ENCODE measurements at regions not wholly inside any gene's neighbourhood (a gene's known extent, or its start where the extent isn't known, plus 50 kb on each side); places are given as distances from the start of the nearest gene placed in this dataset.

DNA sequence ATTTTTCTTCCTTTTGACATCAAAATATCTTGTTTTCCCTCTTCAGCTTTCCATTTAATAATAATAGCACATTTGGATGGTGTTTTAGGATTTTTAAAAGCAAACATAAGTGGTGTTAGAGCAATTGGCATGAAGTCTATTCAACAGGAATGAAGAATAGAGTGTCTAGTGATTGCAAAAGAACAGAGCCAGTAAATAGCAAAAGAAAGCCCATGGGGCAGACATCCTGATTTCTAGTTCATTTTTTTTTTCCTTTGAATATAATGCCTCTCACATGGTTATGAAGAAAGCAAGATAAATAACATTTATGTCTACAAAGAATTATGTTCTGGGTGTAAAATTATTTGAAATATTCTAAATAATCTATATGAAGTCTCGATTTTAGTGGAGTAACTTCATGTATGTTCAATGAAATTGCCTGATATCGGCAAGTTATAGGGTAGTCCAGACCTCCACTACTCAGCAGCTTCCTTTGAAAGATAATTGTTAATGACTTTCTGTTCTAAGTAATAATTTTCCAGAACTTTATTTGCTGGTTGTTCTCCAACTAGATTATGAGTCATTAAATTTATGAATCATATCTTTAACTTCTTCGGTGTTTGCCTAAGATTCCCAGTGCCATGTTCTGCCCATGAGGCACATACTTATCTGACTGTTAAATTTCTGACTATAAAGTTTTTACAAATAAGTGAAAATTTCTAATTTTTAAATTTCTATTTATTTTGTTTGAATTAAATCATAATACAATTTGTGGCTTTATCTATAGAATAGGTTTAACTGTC, 587.9 kb downstream of the TLL1 start:
- Mint-ChIP-seq H3K9me3 (peaks cover 3% of the 10 kb centered on the region), H3K4me3 (no peak overlapping the region)

DNA sequence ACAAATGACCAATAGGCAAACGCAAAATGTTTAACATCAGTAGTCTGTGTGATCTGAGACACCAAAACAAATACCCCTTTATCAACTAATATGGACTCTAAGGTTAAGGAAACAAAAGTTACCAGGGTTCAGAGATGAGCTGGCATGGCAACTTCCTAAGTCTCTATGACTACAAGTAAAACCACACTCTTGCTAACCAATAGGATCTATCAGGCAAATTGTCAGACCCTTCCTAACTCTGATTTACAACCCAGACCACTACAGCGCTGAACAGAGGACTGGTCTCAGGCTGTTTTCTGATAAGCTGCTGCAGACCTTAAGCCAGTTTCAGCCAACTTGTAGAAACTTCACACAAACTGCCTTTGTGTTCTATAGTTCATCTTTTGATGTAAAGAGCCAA, 608.0 kb downstream of the TLL1 start:
- H3K36me3 ChIP-seq, result no peaks in the 10 kb centered on the region

More for the DNA sequence above, 587.9 kb downstream of the TLL1 start:
- peaks cover 10% of the 10 kb centered on the region for H3K4me1 ChIP-seq
- DNase-seq (ENCODE audit: low spot score), result no peak
- no peaks in the 10 kb centered on the region for H3K9me3 ChIP-seq (ENCODE audit: low read depth)
- H3K27ac ChIP-seq, result no peak overlapping the region
- H2AFZ ChIP-seq (replicated peaks), result no peak overlapping the region
- TF ChIP-seq EZH2phosphoT487 (IDR thresholded peaks at IDR 0.05) (no peak), CTCF (IDR thresholded peaks at IDR 0.05) (no peak), EZH2 (IDR thresholded peaks at IDR 0.05) (no peak)
- no peaks in the 10 kb centered on the region for H3K4me1 Mint-ChIP-seq
- H3K4me2 ChIP-seq, result no peak overlapping the region
- no peak overlapping the region for H3K9ac ChIP-seq
- H3K27ac Mint-ChIP-seq, result no peak overlapping the region
- no peak overlapping the region for H3K4me3 ChIP-seq
- no peaks in the 10 kb centered on the region for H4K20me1 ChIP-seq (ENCODE audit: low read depth)
- H3F3A ChIP-seq (ENCODE audit: low read depth), result no peaks in the 10 kb centered on the region
- H3K36me3 Mint-ChIP-seq, result no peaks in the 10 kb centered on the region
- H3K36me3 ChIP-seq, result no peaks in the 10 kb centered on the region
- no peaks in the 10 kb centered on the region for H3K79me2 ChIP-seq (ENCODE audit: low read depth)
- no peaks in the 10 kb centered on the region for H3K27me3 ChIP-seq
- no peaks in the 10 kb centered on the region for H3K27me3 Mint-ChIP-seq (ENCODE audit: insufficient read depth, low read depth)

GRCh38 chr4:166481739-166482138, 608.7 kb downstream of the TLL1 start:
- Histone ChIP-seq H3K79me2 (ENCODE audit: low read depth) (no peaks in the 10 kb centered on the region), H3K9ac (no peak overlapping the region), H4K20me1 (ENCODE audit: low read depth) (no peaks in the 10 kb centered on the region), H3K4me1 (no peaks in the 10 kb centered on the region), H3K27me3 (no peaks in the 10 kb centered on the region), H2AFZ (replicated peaks) (peak overlapping the region; percentile 36), H3F3A (ENCODE audit: low read depth) (no peaks in the 10 kb centered on the region), H3K36me3 (no peaks in the 10 kb centered on the region), H3K4me3 (no peak overlapping the region), H3K27ac (no peak overlapping the region), H3K9me3 (ENCODE audit: low read depth) (no peaks in the 10 kb centered on the region), H3K4me2 (no peak overlapping the region)
- DNase-seq (ENCODE audit: low spot score), result no peak
- no peak overlapping the region for H3K27ac Mint-ChIP-seq
- no peaks in the 10 kb centered on the region for H3K9me3 Mint-ChIP-seq
- no peaks in the 10 kb centered on the region for H3K4me1 Mint-ChIP-seq
- no peaks in the 10 kb centered on the region for H3K27me3 Mint-ChIP-seq (ENCODE audit: insufficient read depth, low read depth)
- no peaks in the 10 kb centered on the region for H3K36me3 Mint-ChIP-seq
- H3K4me3 Mint-ChIP-seq, result no peak overlapping the region
- TF ChIP-seq CTCF (IDR thresholded peaks at IDR 0.05) (no peak), EZH2phosphoT487 (IDR thresholded peaks at IDR 0.05) (no peak), EZH2 (IDR thresholded peaks at IDR 0.05) (no peak)

More for the DNA sequence above, 608.0 kb downstream of the TLL1 start:
- Histone ChIP-seq H3K4me2 (no peak overlapping the region), H3K27me3 (no peaks in the 10 kb centered on the region), H3F3A (ENCODE audit: low read depth) (no peaks in the 10 kb centered on the region), H4K20me1 (ENCODE audit: low read depth) (no peaks in the 10 kb centered on the region), H3K27ac (no peak overlapping the region), H3K4me3 (no peak overlapping the region), H3K4me1 (no peaks in the 10 kb centered on the region), H3K9ac (no peak overlapping the region), H3K9me3 (ENCODE audit: low read depth) (no peaks in the 10 kb centered on the region), H3K79me2 (ENCODE audit: low read depth) (no peaks in the 10 kb centered on the region), H2AFZ (replicated peaks) (peak overlapping the region; percentile 36)
- Mint-ChIP-seq H3K4me1 (no peaks in the 10 kb centered on the region), H3K9me3 (no peaks in the 10 kb centered on the region), H3K4me3 (no peak overlapping the region), H3K27ac (no peak overlapping the region), H3K27me3 (ENCODE audit: insufficient read depth, low read depth) (no peaks in the 10 kb centered on the region), H3K36me3 (no peaks in the 10 kb centered on the region)
- TF ChIP-seq CTCF (IDR thresholded peaks at IDR 0.05) (no peak), EZH2 (IDR thresholded peaks at IDR 0.05) (no peak), EZH2phosphoT487 (IDR thresholded peaks at IDR 0.05) (no peak)
- DNase-seq (ENCODE audit: low spot score), result no peak
